ENCODE measurements at regions not wholly inside any gene's neighbourhood (a gene's known extent, or its start where the extent isn't known, plus 50 kb on each side); places are given as distances from the start of the nearest gene placed in this dataset.
A peak's percentile ranks its signal among the peaks of the same experiment; 100 is the strongest.

- H3K27me3 ChIP-seq (ENCODE audit: control insufficient read depth, insufficient read depth, low read length), result no peaks in the 10 kb centered on the region
- no peaks in the 10 kb centered on the region for H3K79me2 ChIP-seq (ENCODE audit: control insufficient read depth, insufficient read depth, low read length)
- no peaks in the 10 kb centered on the region for H3K36me3 ChIP-seq (ENCODE audit: control insufficient read depth, insufficient read depth, low read length)
- no peak overlapping the region for H3K9ac ChIP-seq (ENCODE audit: insufficient read depth, low read length)
- DNase-seq (ENCODE audit: low read depth in 2 of 2), result peak in 1 of 2 donors; percentile 3
- no peak overlapping the region for H3K4me3 ChIP-seq (replicated peaks in 1 of 4; ENCODE audit: control extremely low read depth in 1 of 4, insufficient read depth in 1 of 4, low read depth in 3 of 4, low read length in 4 of 4)
- H3K4me2 ChIP-seq (ENCODE audit: extremely low read depth, insufficient read depth, low read length), result no peak overlapping the region
- H3K9me3 ChIP-seq (ENCODE audit: control insufficient read depth, insufficient read depth, low read depth, low read length), result no peaks in the 10 kb centered on the region
- H2AFZ ChIP-seq (ENCODE audit: low read length), result no peak overlapping the region
- no peaks in the 10 kb centered on the region for H3K4me1 ChIP-seq (ENCODE audit: control insufficient read depth, extremely low read depth, insufficient read depth, low read length)
- H4K20me1 ChIP-seq (ENCODE audit: control insufficient read depth, extremely low read depth, insufficient read depth, low read length), result no peaks in the 10 kb centered on the region
- H3K27ac ChIP-seq (ENCODE audit: insufficient read depth, low read length), result no peak overlapping the region
- TF ChIP-seq EZH2 (IDR thresholded peaks at IDR 0.05; ENCODE audit: low read length, missing control alignments), result no peak
- TF ChIP-seq CTCF (conservative IDR thresholded peaks at IDR 0.05 in 1 of 2, IDR thresholded peaks at IDR 0.05 in 1 of 2; ENCODE audit: low read depth in 1 of 2, low read length in 2 of 2), result no peak
Measured at GRCh38 chr5:40043916-40044315, 619.1 kb upstream of the DAB2 start.

- TF ChIP-seq EZH2 (IDR thresholded peaks at IDR 0.05; ENCODE audit: low read length, missing control alignments) (no peak), CTCF (conservative IDR thresholded peaks at IDR 0.05 in 1 of 2, IDR thresholded peaks at IDR 0.05 in 1 of 2; ENCODE audit: low read depth in 1 of 2, low read length in 2 of 2) (no peak)
- Histone ChIP-seq H3K4me2 (ENCODE audit: extremely low read depth, insufficient read depth, low read length) (no peak overlapping the region), H3K36me3 (ENCODE audit: control insufficient read depth, insufficient read depth, low read length) (no peaks in the 10 kb centered on the region), H3K27me3 (ENCODE audit: control insufficient read depth, insufficient read depth, low read length) (no peaks in the 10 kb centered on the region), H2AFZ (ENCODE audit: low read length) (no peak overlapping the region), H3K27ac (ENCODE audit: insufficient read depth, low read length) (no peak overlapping the region), H3K4me3 (replicated peaks in 1 of 4; ENCODE audit: control extremely low read depth in 1 of 4, insufficient read depth in 1 of 4, low read depth in 3 of 4, low read length in 4 of 4) (no peak overlapping the region), H3K9ac (ENCODE audit: insufficient read depth, low read length) (no peak overlapping the region), H3K9me3 (ENCODE audit: control insufficient read depth, insufficient read depth, low read depth, low read length) (no peaks in the 10 kb centered on the region), H4K20me1 (ENCODE audit: control insufficient read depth, extremely low read depth, insufficient read depth, low read length) (no peaks in the 10 kb centered on the region), H3K79me2 (ENCODE audit: control insufficient read depth, insufficient read depth, low read length) (no peaks in the 10 kb centered on the region), H3K4me1 (ENCODE audit: control insufficient read depth, extremely low read depth, insufficient read depth, low read length) (no peaks in the 10 kb centered on the region)
- no peak for DNase-seq (ENCODE audit: low read depth in 2 of 2)
Measured at GRCh38 chr5:40041452-40041851, 616.7 kb upstream of the DAB2 start.

DNA sequence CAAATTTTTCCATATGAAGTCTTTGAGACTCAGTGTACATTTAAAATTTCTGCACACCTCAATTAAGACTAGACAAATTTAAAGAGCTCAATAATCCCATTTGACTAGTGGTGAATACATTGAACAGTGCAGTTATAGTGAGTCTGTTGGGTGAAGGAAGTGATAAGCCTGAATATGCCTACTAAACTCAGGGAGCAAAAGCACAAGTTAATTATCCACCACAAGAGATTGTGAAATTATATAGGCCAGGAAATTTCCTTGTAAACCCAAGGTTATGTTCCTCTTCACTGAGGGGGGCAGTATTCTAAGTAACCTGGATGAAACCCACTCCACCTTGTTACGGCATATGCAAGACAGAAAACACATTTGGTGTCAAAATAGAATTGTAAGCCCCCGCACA is 612.9 kb upstream of the DAB2 start:
- H3K27me3 ChIP-seq (ENCODE audit: control insufficient read depth, insufficient read depth, low read length), result no peaks in the 10 kb centered on the region
- no peaks in the 10 kb centered on the region for H3K4me1 ChIP-seq (ENCODE audit: control insufficient read depth, extremely low read depth, insufficient read depth, low read length)
- no peak overlapping the region for H3K4me2 ChIP-seq (ENCODE audit: extremely low read depth, insufficient read depth, low read length)
- H3K79me2 ChIP-seq (ENCODE audit: control insufficient read depth, insufficient read depth, low read length), result no peaks in the 10 kb centered on the region
- no peak overlapping the region for H3K9ac ChIP-seq (ENCODE audit: insufficient read depth, low read length)
- no peak for DNase-seq (ENCODE audit: low read depth in 2 of 2)
- TF ChIP-seq EZH2 (IDR thresholded peaks at IDR 0.05; ENCODE audit: low read length, missing control alignments) (no peak), CTCF (conservative IDR thresholded peaks at IDR 0.05 in 1 of 2, IDR thresholded peaks at IDR 0.05 in 1 of 2; ENCODE audit: low read depth in 1 of 2, low read length in 2 of 2) (no peak)
- no peak overlapping the region for H2AFZ ChIP-seq (ENCODE audit: low read length)
- H3K4me3 ChIP-seq (replicated peaks in 1 of 4; ENCODE audit: control extremely low read depth in 1 of 4, insufficient read depth in 1 of 4, low read depth in 3 of 4, low read length in 4 of 4), result no peak overlapping the region
- H3K36me3 ChIP-seq (ENCODE audit: control insufficient read depth, insufficient read depth, low read length), result no peaks in the 10 kb centered on the region
- no peak overlapping the region for H3K27ac ChIP-seq (ENCODE audit: insufficient read depth, low read length)
- no peaks in the 10 kb centered on the region for H4K20me1 ChIP-seq (ENCODE audit: control insufficient read depth, extremely low read depth, insufficient read depth, low read length)
- H3K9me3 ChIP-seq (ENCODE audit: control insufficient read depth, insufficient read depth, low read depth, low read length), result no peaks in the 10 kb centered on the region

Data from fibroblast of lung (primary cell).